ENCODE measurements at regions not wholly inside any gene's neighbourhood (a gene's known extent, or its start where the extent isn't known, plus 50 kb on each side); places are given as distances from the start of the nearest gene placed in this dataset.
"Not testable (repeated sequence)": the region's sequence is repeated elsewhere in the genome, so short reads cannot be mapped to it uniquely, and the experiment has no call there.

- no peaks in the 10 kb centered on the region for H3K4me1 Mint-ChIP-seq (ENCODE audit: low read depth)
- no peak overlapping the region for H3K27ac Mint-ChIP-seq
- no peak for TF ChIP-seq CTCF (IDR thresholded peaks at IDR 0.05)
- DNase-seq: no peak
- peaks cover 11% of the 10 kb centered on the region for H3K9me3 Mint-ChIP-seq
- no peaks in the 10 kb centered on the region for H3K27me3 Mint-ChIP-seq (ENCODE audit: insufficient read depth)
- H3K36me3 Mint-ChIP-seq (ENCODE audit: low read depth): no peaks in the 10 kb centered on the region
- no peak overlapping the region for H3K4me3 Mint-ChIP-seq
Observed at GRCh38 chr6:68167604-68168003, 467.5 kb upstream of the ADGRB3 start.

- not testable (repeated sequence) for DNase-seq; H3K27me3 Mint-ChIP-seq (ENCODE audit: insufficient read depth); H3K27ac Mint-ChIP-seq; H3K4me3 Mint-ChIP-seq; H3K36me3 Mint-ChIP-seq (ENCODE audit: low read depth); H3K4me1 Mint-ChIP-seq (ENCODE audit: low read depth)
- peaks cover 36% of the 10 kb centered on the region for H3K9me3 Mint-ChIP-seq
Observed at GRCh38 chr6:68160812-68161211, 474.3 kb upstream of the ADGRB3 start.

- Mint-ChIP-seq H3K27me3 (ENCODE audit: insufficient read depth) (no peaks in the 10 kb centered on the region), H3K9me3 (peaks cover 36% of the 10 kb centered on the region), H3K27ac (no peak overlapping the region), H3K4me1 (ENCODE audit: low read depth) (no peaks in the 10 kb centered on the region), H3K4me3 (no peak overlapping the region), H3K36me3 (ENCODE audit: low read depth) (no peaks in the 10 kb centered on the region; the same call in 1 of the 2 replicates)
- no peak for TF ChIP-seq CTCF (IDR thresholded peaks at IDR 0.05)
- no peak for DNase-seq
Observed at GRCh38 chr6:68160348-68160747, 474.7 kb upstream of the ADGRB3 start.

- no peak for TF ChIP-seq CTCF (IDR thresholded peaks at IDR 0.05)
- H3K9me3 Mint-ChIP-seq: peaks cover 32% of the 10 kb centered on the region
- H3K36me3 Mint-ChIP-seq (ENCODE audit: low read depth): no peaks in the 10 kb centered on the region; the same call in 1 of the 2 replicates
- H3K4me3 Mint-ChIP-seq: no peak overlapping the region
- DNase-seq: no peak
- H3K4me1 Mint-ChIP-seq (ENCODE audit: low read depth): no peaks in the 10 kb centered on the region
- no peak overlapping the region for H3K27ac Mint-ChIP-seq
- no peaks in the 10 kb centered on the region for H3K27me3 Mint-ChIP-seq (ENCODE audit: insufficient read depth)
Observed at GRCh38 chr6:68159433-68159832, 475.6 kb upstream of the ADGRB3 start.

- H3K36me3 Mint-ChIP-seq (ENCODE audit: low read depth): no peaks in the 10 kb centered on the region; the same call in 1 of the 2 replicates
- peaks cover 39% of the 10 kb centered on the region for H3K9me3 Mint-ChIP-seq
- no peak for TF ChIP-seq CTCF (IDR thresholded peaks at IDR 0.05)
- no peak overlapping the region for H3K4me3 Mint-ChIP-seq
- H3K27me3 Mint-ChIP-seq (ENCODE audit: insufficient read depth): no peaks in the 10 kb centered on the region
- H3K27ac Mint-ChIP-seq: no peak overlapping the region
- no peaks in the 10 kb centered on the region for H3K4me1 Mint-ChIP-seq (ENCODE audit: low read depth)
- no peak for DNase-seq
Observed at GRCh38 chr6:68158256-68158655, 476.8 kb upstream of the ADGRB3 start.

- peaks cover 52% of the 10 kb centered on the region for H3K9me3 Mint-ChIP-seq
- no peak for TF ChIP-seq CTCF (IDR thresholded peaks at IDR 0.05)
- no peaks in the 10 kb centered on the region for H3K4me1 Mint-ChIP-seq (ENCODE audit: low read depth)
- H3K27ac Mint-ChIP-seq: no peak overlapping the region
- H3K36me3 Mint-ChIP-seq (ENCODE audit: low read depth): no peaks in the 10 kb centered on the region; the same call in 1 of the 2 replicates
- H3K4me3 Mint-ChIP-seq: no peak overlapping the region
- no peak for DNase-seq
- no peaks in the 10 kb centered on the region for H3K27me3 Mint-ChIP-seq (ENCODE audit: insufficient read depth)
Observed at GRCh38 chr6:68144667-68145066, 490.4 kb upstream of the ADGRB3 start.
